GF-D8 (cell line): ENCODE measurements at regions not wholly inside any gene's neighbourhood (a gene's known extent, or its start where the extent isn't known, plus 50 kb on each side); places are given as distances from the start of the nearest gene placed in this dataset.

Experiments used
- DNase-seq: peaks from one replicate; lab custom pipeline; 2025; lab: John Stamatoyannopoulos, UW

- DNase-seq, result no peak
Observed at GRCh38 chr3:177599326-177599725, 402.0 kb upstream of the TBL1XR1 start.

- no peak for DNase-seq
Observed at GRCh38 chr3:177599837-177600236, 402.6 kb upstream of the TBL1XR1 start.

- no peak for DNase-seq
Observed at GRCh38 chr3:177600411-177600810, 403.1 kb upstream of the TBL1XR1 start.

GRCh38 chr3:177601152-177601551 lies 403.9 kb upstream of the TBL1XR1 start:
- DNase-seq, result no peak

GRCh38 chr3:177602601-177603147 lies 405.4 kb upstream of the TBL1XR1 start:
- no peak for DNase-seq

GRCh38 chr3:177603148-177603603 lies 405.9 kb upstream of the TBL1XR1 start:
- no peak for DNase-seq

- DNase-seq, result no peak
Observed at GRCh38 chr3:177604181-177604580, 406.9 kb upstream of the TBL1XR1 start.

GRCh38 chr3:177606891-177607290 lies 409.6 kb upstream of the TBL1XR1 start:
- DNase-seq, result no peak

- DNase-seq, result no peak
Observed at GRCh38 chr3:177607589-177607988, 410.3 kb upstream of the TBL1XR1 start.

- DNase-seq, result no peak
Observed at GRCh38 chr3:177608443-177608842, 411.2 kb upstream of the TBL1XR1 start.

- DNase-seq, result no peak
Observed at GRCh38 chr3:177609613-177610012, 412.3 kb upstream of the TBL1XR1 start.

- DNase-seq, result no peak
Observed at GRCh38 chr3:177610262-177610661, 413.0 kb upstream of the TBL1XR1 start.

GRCh38 chr3:177610686-177611633 lies 413.7 kb upstream of the TBL1XR1 start:
- DNase-seq, result no peak

- no peak for DNase-seq
Observed at GRCh38 chr3:177611752-177612334, 414.6 kb upstream of the TBL1XR1 start.

GRCh38 chr3:177613901-177614300 lies 416.6 kb upstream of the TBL1XR1 start:
- no peak for DNase-seq

GRCh38 chr3:177615015-177615414 lies 417.7 kb upstream of the TBL1XR1 start:
- DNase-seq, result peak; percentile 55

GRCh38 chr3:177618873-177619733 lies 421.8 kb upstream of the TBL1XR1 start:
- no peak for DNase-seq

GRCh38 chr3:177620073-177620472 lies 422.8 kb upstream of the TBL1XR1 start:
- DNase-seq, result no peak

GRCh38 chr3:177622520-177622919 lies 425.2 kb upstream of the TBL1XR1 start:
- no peak for DNase-seq

- no peak for DNase-seq
Observed at GRCh38 chr3:177622982-177623617, 425.8 kb upstream of the TBL1XR1 start.
